GM23338 (cell line): ENCODE measurements at regions not wholly inside any gene's neighbourhood (a gene's known extent, or its start where the extent isn't known, plus 50 kb on each side); places are given as distances from the start of the nearest gene placed in this dataset.

Source experiments
- ATAC-seq: fragments of 200-7000 bp; cut with Tn5 transposase; 3 replicates; pipeline ENCODE4 v1.9.1; 2020
- DNase-seq: peaks from one replicate; pipeline ENCODE4 v3.0.0-alpha.2; 2015; ENCODE audit warnings: low spot score
- H2AFZ ChIP-seq: fragments of 200-600 bp; sonication (generic); 2 replicates; pipeline ENCODE4 v1.8.0; 2016; ENCODE audit warnings: antibody characterized with exemption, mild to moderate bottlenecking, moderate library complexity
- H3F3A ChIP-seq: fragments of 200-600 bp; sonication (generic); replicated peaks from 2 replicates; pipeline ENCODE4 v1.8.0; 2017; ENCODE audit warnings: antibody characterized with exemption, mixed run types, low read depth
- H3K27ac ChIP-seq: fragments of 200-600 bp; sonication (generic); 2 replicates; pipeline ENCODE4 v1.6.1; 2016; ENCODE audit warnings: low read depth
- H3K27me3 ChIP-seq: fragments of 200-600 bp; sonication (generic); 2 replicates; pipeline ENCODE4 v1.8.0; 2016; ENCODE audit warnings: mild to moderate bottlenecking, mixed run types, moderate library complexity; ENCODE audit not compliant: insufficient read depth
- H3K36me3 ChIP-seq: fragments of 200-600 bp; sonication (generic); 2 replicates; pipeline ENCODE4 v1.8.0; 2016; ENCODE audit warnings: mild to moderate bottlenecking; ENCODE audit not compliant: insufficient read depth
- H3K4me1 ChIP-seq: fragments of 200-600 bp; sonication (generic); 2 replicates; pipeline ENCODE4 v1.8.0; 2016; ENCODE audit warnings: mild to moderate bottlenecking, moderate library complexity; ENCODE audit not compliant: insufficient read depth
- H3K4me2 ChIP-seq: fragments of 200-600 bp; sonication (generic); 2 replicates; pipeline ENCODE4 v1.7.1; 2017; ENCODE audit warnings: mixed run types
- H3K4me3 ChIP-seq: fragments of 200-600 bp; sonication (generic); 2 replicates; pipeline ENCODE4 v1.6.1; 2016; ENCODE audit warnings: mixed run types
- H3K79me2 ChIP-seq: fragments of 200-600 bp; sonication (generic); replicated peaks from 2 replicates; pipeline ENCODE4 v1.8.0; 2017; ENCODE audit warnings: mild to moderate bottlenecking; ENCODE audit not compliant: insufficient read depth
- H3K9me2 ChIP-seq: fragments of 200-600 bp; sonication (generic); 2 replicates; pipeline ENCODE4 v1.8.0; 2017; ENCODE audit not compliant: insufficient read depth
- H4K20me1 ChIP-seq: fragments of 200-600 bp; sonication (generic); replicated peaks from 2 replicates; pipeline ENCODE4 v1.8.0; 2017; ENCODE audit warnings: mild to moderate bottlenecking; ENCODE audit not compliant: insufficient read depth
- H3K27ac Mint-ChIP-seq: 2 replicates; pipeline ENCODE4 v1.8.0; 2020; ENCODE audit warnings: inconsistent platforms, mild to moderate bottlenecking, moderate library complexity, mixed read lengths
- H3K27me3 Mint-ChIP-seq: 3 replicates; pipeline ENCODE4 v1.8.0; 2022; ENCODE audit warnings: low read depth, mild to moderate bottlenecking, moderate library complexity, mixed read lengths, inconsistent platforms; ENCODE audit not compliant: insufficient read depth, poor library complexity
- H3K36me3 Mint-ChIP-seq: 3 replicates; pipeline ENCODE4 v1.8.0; 2021; ENCODE audit warnings: low read depth, mild to moderate bottlenecking, inconsistent platforms, moderate library complexity, mixed read lengths
- H3K4me1 Mint-ChIP-seq: 3 replicates; pipeline ENCODE4 v1.8.0; 2020; ENCODE audit warnings: mild to moderate bottlenecking, inconsistent platforms, mixed read lengths
- H3K4me3 Mint-ChIP-seq: 3 replicates; pipeline ENCODE4 v1.8.0; 2021; ENCODE audit warnings: moderate library complexity, mild to moderate bottlenecking, inconsistent platforms, mixed read lengths
- H3K9me3 Mint-ChIP-seq: 3 replicates; pipeline ENCODE4 v1.8.0; 2020; ENCODE audit warnings: moderate library complexity, mild to moderate bottlenecking, inconsistent platforms, mixed read lengths
- EZH2 ChIP-seq: fragments of 200-600 bp; sonication (generic); IDR thresholded peaks from one replicate; pipeline ENCODE4 v1.8.0; 2017; ENCODE audit warnings: antibody characterized with exemption, mild to moderate bottlenecking, low read depth; ENCODE audit not compliant: unreplicated experiment
- EZH2phosphoT487 ChIP-seq: fragments of 200-600 bp; sonication (generic); IDR thresholded peaks from one replicate; pipeline ENCODE4 v1.8.1; 2018; ENCODE audit warnings: antibody characterized with exemption; ENCODE audit not compliant: unreplicated experiment
- JUNB ChIP-seq: IDR thresholded peaks from one replicate; pipeline ENCODE4 v1.6.1; 2016; ENCODE audit warnings: antibody characterized with exemption; ENCODE audit not compliant: unreplicated experiment
- NANOG ChIP-seq: IDR thresholded peaks from 2 replicates; pipeline ENCODE4 v1.6.1; 2016; ENCODE audit warnings: antibody characterized with exemption, borderline replicate concordance
- REST ChIP-seq: IDR thresholded peaks from one replicate; pipeline ENCODE4 v1.6.1; 2018; ENCODE audit warnings: antibody characterized with exemption; ENCODE audit not compliant: unreplicated experiment
- ZNF462 ChIP-seq: fragments of 250-450 bp; sonication (Bioruptor Pico); IDR thresholded peaks from 2 replicates; pipeline ENCODE4 v1.5.0; 2020; ENCODE audit warnings: mild to moderate bottlenecking, moderate library complexity
- TF ChIP-seq, protein P1 (sequence below), 2 experiments: fragments of 200-600 bp in 1 of 2; sonication (generic) in 1 of 2; conservative IDR thresholded peaks; 2 replicates each; pipeline versions ENCODE4 v1.5.1 to v1.6.1; 2016 to 2017; ENCODE audit warnings: antibody characterized with exemption in 2 of 2, low read depth in 2 of 2, mild to moderate bottlenecking in 2 of 2, moderate library complexity in 1 of 2

DNA sequence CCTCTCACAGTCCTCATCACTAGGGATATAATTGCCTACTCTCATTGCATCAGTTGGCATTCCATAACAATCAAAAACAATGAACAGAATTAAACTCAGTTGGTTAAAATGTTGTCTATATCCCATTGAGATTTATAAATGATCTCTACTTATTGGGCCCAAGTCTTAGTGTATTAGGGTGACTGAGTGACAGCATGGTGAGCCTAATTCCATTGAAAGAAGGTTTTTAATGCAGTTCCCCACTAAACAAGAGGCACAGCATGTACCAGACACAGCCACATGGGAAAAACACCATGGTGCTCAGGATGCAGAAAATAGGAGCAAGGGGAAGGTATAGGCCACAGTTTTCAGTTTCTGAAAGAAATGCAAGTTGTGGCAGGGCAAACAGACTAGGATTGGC, 208.4 kb downstream of the RFC3 start (continued):
- TF ChIP-seq, protein P1, sequence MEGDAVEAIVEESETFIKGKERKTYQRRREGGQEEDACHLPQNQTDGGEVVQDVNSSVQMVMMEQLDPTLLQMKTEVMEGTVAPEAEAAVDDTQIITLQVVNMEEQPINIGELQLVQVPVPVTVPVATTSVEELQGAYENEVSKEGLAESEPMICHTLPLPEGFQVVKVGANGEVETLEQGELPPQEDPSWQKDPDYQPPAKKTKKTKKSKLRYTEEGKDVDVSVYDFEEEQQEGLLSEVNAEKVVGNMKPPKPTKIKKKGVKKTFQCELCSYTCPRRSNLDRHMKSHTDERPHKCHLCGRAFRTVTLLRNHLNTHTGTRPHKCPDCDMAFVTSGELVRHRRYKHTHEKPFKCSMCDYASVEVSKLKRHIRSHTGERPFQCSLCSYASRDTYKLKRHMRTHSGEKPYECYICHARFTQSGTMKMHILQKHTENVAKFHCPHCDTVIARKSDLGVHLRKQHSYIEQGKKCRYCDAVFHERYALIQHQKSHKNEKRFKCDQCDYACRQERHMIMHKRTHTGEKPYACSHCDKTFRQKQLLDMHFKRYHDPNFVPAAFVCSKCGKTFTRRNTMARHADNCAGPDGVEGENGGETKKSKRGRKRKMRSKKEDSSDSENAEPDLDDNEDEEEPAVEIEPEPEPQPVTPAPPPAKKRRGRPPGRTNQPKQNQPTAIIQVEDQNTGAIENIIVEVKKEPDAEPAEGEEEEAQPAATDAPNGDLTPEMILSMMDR (conservative IDR thresholded peaks at IDR 0.05; ENCODE audit: low read depth in 2 of 2): no peak
- no peak for TF ChIP-seq REST
- TF ChIP-seq JUNB: no peak

- no peaks in the 10 kb centered on the region for H4K20me1 ChIP-seq
- no peak overlapping the region for H3K27ac ChIP-seq
- H2AFZ ChIP-seq: no peak overlapping the region
- H3K36me3 Mint-ChIP-seq: peaks cover 11% of the 10 kb centered on the region
- no peaks in the 10 kb centered on the region for H3K36me3 ChIP-seq
- peaks cover 15% of the 10 kb centered on the region; the same call in 2 of the 3 replicates for H3K9me3 Mint-ChIP-seq
- no peaks in the 10 kb centered on the region for H3K4me1 Mint-ChIP-seq
- TF ChIP-seq ZNF462 (CRISPR knock-in tag) (no peak), EZH2phosphoT487 (no peak), NANOG (no peak), EZH2 (no peak), REST (no peak), JUNB (no peak)
- H3K9me2 ChIP-seq: peaks cover 4% of the 10 kb centered on the region; the same call in 1 of the 2 replicates
- H3K79me2 ChIP-seq: no peaks in the 10 kb centered on the region
- no peak overlapping the region for H3K4me3 Mint-ChIP-seq
- no peaks in the 10 kb centered on the region for H3F3A ChIP-seq
- no peak for DNase-seq
- H3K27ac Mint-ChIP-seq: no peak overlapping the region
- no peaks in the 10 kb centered on the region for H3K4me1 ChIP-seq
- H3K4me2 ChIP-seq: no peak overlapping the region
- peaks cover under 1% of the 10 kb centered on the region for H3K27me3 Mint-ChIP-seq
- no peak overlapping the region for H3K4me3 ChIP-seq
- ATAC-seq: no peak
- no peaks in the 10 kb centered on the region for H3K27me3 ChIP-seq
Measured at GRCh38 chr13:34028496-34029442, 210.8 kb downstream of the RFC3 start.
